Upper lobe of left lung (tissue), 6 donors: ENCODE measurements at regions not wholly inside any gene's neighbourhood (a gene's known extent, or its start where the extent isn't known, plus 50 kb on each side); places are given as distances from the start of the nearest gene placed in this dataset.
A peak's percentile ranks its signal among the peaks of the same experiment; 100 is the strongest.

ENCODE experiments used
- ATAC-seq, 2 donors: fragments of 200-7000 bp; cut with Tn5 transposase; one replicate each; pipeline ENCODE4 v1.9.1; 2022; ENCODE audit warnings: mild to moderate bottlenecking in 2 of 2, moderate library complexity in 2 of 2; ENCODE audit not compliant: low FRiP score in 2 of 2
- DNase-seq, 2 donors: peaks; one replicate each; pipeline ENCODE4 v3.0.0-alpha.2; 2019 to 2020
- H3K27ac ChIP-seq, 4 donors: fragments of 200-600 bp; sonication (generic); one replicate each; pipeline ENCODE4 v1.5.1; 2016 to 2019
- H3K27me3 ChIP-seq, 4 donors: fragments of 200-600 bp; sonication (generic); one replicate each; pipeline ENCODE4 v1.5.1; 2017 to 2019
- H3K36me3 ChIP-seq, 4 donors: fragments of 200-600 bp; sonication (generic); one replicate each; pipeline ENCODE4 v1.5.1; 2016 to 2019
- H3K4me1 ChIP-seq, 4 donors: fragments of 200-600 bp; sonication (generic); one replicate each; pipeline ENCODE4 v1.5.1; 2018 to 2019
- H3K4me3 ChIP-seq, 4 donors: fragments of 200-600 bp; sonication (generic); one replicate each; pipeline ENCODE4 v1.5.1; 2017 to 2019; ENCODE audit warnings: mild to moderate bottlenecking in 2 of 4, moderate library complexity in 1 of 4
- H3K9me3 ChIP-seq, 4 donors: fragments of 200-600 bp; sonication (generic); one replicate each; pipeline ENCODE4 v1.5.1; 2018 to 2019
- CTCF ChIP-seq, 6 experiments: fragments of 450-650 bp in 4 of 6; fragments of 200-600 bp in 2 of 6; sonication (generic) in 2 of 6; IDR thresholded peaks; one replicate each; pipeline ENCODE4 v1.5.1; 2016 to 2019; ENCODE audit warnings: antibody characterized with exemption in 6 of 6
- EP300 ChIP-seq, 4 donors: sonication (generic); formaldehyde crosslinking; IDR thresholded peaks; one replicate each; pipeline ENCODE4 v1.5.1; 2017; ENCODE audit warnings: antibody characterized with exemption in 4 of 4, control low read depth in 2 of 4
- POLR2A ChIP-seq, 4 donors: fragments of 450-650 bp; IDR thresholded peaks; one replicate each; pipeline ENCODE4 v1.5.1; 2016 to 2017; ENCODE audit warnings: antibody characterized with exemption in 4 of 4, mild to moderate bottlenecking in 2 of 4
- POLR2AphosphoS5 ChIP-seq, 2 donors: sonication (generic); formaldehyde crosslinking; IDR thresholded peaks; one replicate each; pipeline ENCODE4 v1.5.1; 2017; ENCODE audit warnings: antibody characterized with exemption in 2 of 2
- WGBS, 2 donors: methylation state at CpG; one replicate each; pipeline ENCODE4 v1.1.5; 2017 to 2018; 5-methylcytosine and 5-hydroxymethylcytosine counted together
- donor health status: DM: no; HTN: no; CAD: no; lungs with moderate emphysema.
- donor health status: DM: no; HTN: yes; CAD: no; lungs with severe emphysema.

GRCh38 chr21:16305686-16306085, 575.9 kb downstream of the USP25 start:
- no peaks in the 10 kb centered on the region for H3K9me3 ChIP-seq
- no peaks in the 10 kb centered on the region for H3K36me3 ChIP-seq
- no peak for TF ChIP-seq POLR2AphosphoS5 (IDR thresholded peaks at IDR 0.05)
- no peak for DNase-seq
- no peak overlapping the region for H3K27ac ChIP-seq
- ATAC-seq = no peak
- no peak overlapping the region for H3K4me3 ChIP-seq
- WGBS, 2 donors = 52 to 63% methylated on average over 6 of the region's 6 CpGs
- no peaks in the 10 kb centered on the region for H3K4me1 ChIP-seq
- no peaks in the 10 kb centered on the region for H3K27me3 ChIP-seq

GRCh38 chr21:16307256-16307655, 577.5 kb downstream of the USP25 start:
- Histone ChIP-seq H3K27ac (no peak overlapping the region), H3K27me3 (no peaks in the 10 kb centered on the region), H3K9me3 (no peaks in the 10 kb centered on the region), H3K4me1 (no peaks in the 10 kb centered on the region), H3K4me3 (no peak overlapping the region), H3K36me3 (no peaks in the 10 kb centered on the region)
- ATAC-seq = no peak
- no peak for TF ChIP-seq POLR2A (IDR thresholded peaks at IDR 0.05)
- DNase-seq = no peak

GRCh38 chr21:16308269-16308668, 578.5 kb downstream of the USP25 start:
- no peaks in the 10 kb centered on the region for H3K36me3 ChIP-seq
- TF ChIP-seq POLR2AphosphoS5 (IDR thresholded peaks at IDR 0.05) (no peak), POLR2A (IDR thresholded peaks at IDR 0.05) (no peak), CTCF (IDR thresholded peaks at IDR 0.05) (no peak), EP300 (IDR thresholded peaks at IDR 0.05) (no peak)
- no peak for ATAC-seq
- no peak overlapping the region for H3K4me3 ChIP-seq
- no peak for DNase-seq
- no peaks in the 10 kb centered on the region for H3K27me3 ChIP-seq
- H3K4me1 ChIP-seq = no peaks in the 10 kb centered on the region
- H3K27ac ChIP-seq = no peak overlapping the region
- 48 to 59% methylated on average over 1 of the region's 1 CpG for WGBS, 2 donors
- H3K9me3 ChIP-seq = no peaks in the 10 kb centered on the region

GRCh38 chr21:16309250-16309971, 579.6 kb downstream of the USP25 start:
- H3K27ac ChIP-seq = no peak overlapping the region
- no peaks in the 10 kb centered on the region for H3K36me3 ChIP-seq
- 91 to 94% methylated on average over 17 of the region's 17 CpGs for WGBS, 2 donors
- ATAC-seq = peak in 1 of 2 donors; percentile 24
- DNase-seq = no peak
- H3K4me1 ChIP-seq = no peaks in the 10 kb centered on the region
- no peak for TF ChIP-seq EP300 (IDR thresholded peaks at IDR 0.05)
- no peak for TF ChIP-seq CTCF (IDR thresholded peaks at IDR 0.05)
- no peak for TF ChIP-seq POLR2A (IDR thresholded peaks at IDR 0.05)
- H3K4me3 ChIP-seq = no peak overlapping the region
- H3K27me3 ChIP-seq = no peaks in the 10 kb centered on the region
- no peaks in the 10 kb centered on the region for H3K9me3 ChIP-seq

- DNase-seq (no peak), ATAC-seq (no peak)
- H3K4me1 ChIP-seq = no peaks in the 10 kb centered on the region
- no peak overlapping the region for H3K27ac ChIP-seq
- H3K9me3 ChIP-seq = no peaks in the 10 kb centered on the region
- TF ChIP-seq POLR2AphosphoS5 (IDR thresholded peaks at IDR 0.05) (no peak), POLR2A (IDR thresholded peaks at IDR 0.05) (no peak), CTCF (IDR thresholded peaks at IDR 0.05) (no peak), EP300 (IDR thresholded peaks at IDR 0.05) (no peak)
- no peaks in the 10 kb centered on the region for H3K36me3 ChIP-seq
- H3K27me3 ChIP-seq = no peaks in the 10 kb centered on the region
- WGBS, 2 donors = 94 to 97% methylated on average over 9 of the region's 9 CpGs
- no peak overlapping the region for H3K4me3 ChIP-seq
Observed at GRCh38 chr21:16310176-16310575, 580.4 kb downstream of the USP25 start.

GRCh38 chr21:16311229-16311628, 581.4 kb downstream of the USP25 start:
- Histone ChIP-seq H3K9me3 (no peaks in the 10 kb centered on the region), H3K36me3 (no peaks in the 10 kb centered on the region), H3K4me3 (no peak overlapping the region), H3K27me3 (no peaks in the 10 kb centered on the region), H3K27ac (no peak overlapping the region), H3K4me1 (no peaks in the 10 kb centered on the region)
- no peak for DNase-seq
- TF ChIP-seq POLR2A (IDR thresholded peaks at IDR 0.05) (no peak), CTCF (IDR thresholded peaks at IDR 0.05) (no peak), POLR2AphosphoS5 (IDR thresholded peaks at IDR 0.05) (no peak), EP300 (IDR thresholded peaks at IDR 0.05) (no peak)
- no peak for ATAC-seq
- WGBS, 2 donors = 77 to 79% methylated on average over 3 of the region's 3 CpGs
